GM19238 (cell line): ENCODE measurements at regions not wholly inside any gene's neighbourhood (a gene's known extent, or its start where the extent isn't known, plus 50 kb on each side); places are given as distances from the start of the nearest gene placed in this dataset.

ENCODE experiments used
- DNase-seq: peaks from one replicate; pipeline ENCODE4 v3.0.0; 2011; ENCODE audit warnings: low spot score; ENCODE audit not compliant: insufficient read length

DNA sequence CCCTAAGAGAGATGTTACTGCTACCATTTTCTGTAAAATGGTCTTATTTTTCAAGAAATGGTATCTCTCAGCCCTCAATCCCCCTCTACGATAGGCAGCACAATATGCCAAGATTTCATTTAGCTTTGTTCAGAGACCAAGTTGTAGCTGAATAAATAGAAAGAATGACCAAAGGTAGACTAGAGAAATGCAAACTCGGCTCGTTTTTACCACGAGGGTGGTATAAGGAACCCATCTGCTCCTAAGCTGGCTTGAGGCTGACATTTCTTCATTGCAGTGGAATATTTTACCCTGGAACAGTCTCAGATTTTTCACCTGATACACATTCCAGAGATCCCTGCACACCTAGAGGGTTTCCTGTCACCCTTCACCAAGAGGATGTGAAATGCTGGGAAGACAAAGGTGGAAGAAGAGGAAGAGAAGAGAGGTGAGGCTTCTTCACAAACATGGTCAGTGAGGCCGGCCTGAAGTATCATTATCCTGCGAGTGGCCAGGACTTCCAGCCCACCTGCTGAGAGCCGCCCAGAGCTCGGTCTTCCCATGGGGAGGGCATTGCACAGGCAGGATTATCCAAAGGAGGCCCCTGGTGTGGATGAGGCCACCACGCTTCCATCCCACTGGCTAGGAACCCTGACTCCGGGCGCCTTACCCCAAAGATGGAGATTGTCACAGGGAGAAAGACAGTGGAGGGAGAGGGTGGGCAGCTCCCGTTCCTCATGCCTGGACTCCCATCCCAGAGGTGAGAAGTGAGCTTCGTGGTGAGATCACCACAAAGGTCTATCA lies 57.1 kb upstream of the AFDN start:
- no peak for DNase-seq

DNA sequence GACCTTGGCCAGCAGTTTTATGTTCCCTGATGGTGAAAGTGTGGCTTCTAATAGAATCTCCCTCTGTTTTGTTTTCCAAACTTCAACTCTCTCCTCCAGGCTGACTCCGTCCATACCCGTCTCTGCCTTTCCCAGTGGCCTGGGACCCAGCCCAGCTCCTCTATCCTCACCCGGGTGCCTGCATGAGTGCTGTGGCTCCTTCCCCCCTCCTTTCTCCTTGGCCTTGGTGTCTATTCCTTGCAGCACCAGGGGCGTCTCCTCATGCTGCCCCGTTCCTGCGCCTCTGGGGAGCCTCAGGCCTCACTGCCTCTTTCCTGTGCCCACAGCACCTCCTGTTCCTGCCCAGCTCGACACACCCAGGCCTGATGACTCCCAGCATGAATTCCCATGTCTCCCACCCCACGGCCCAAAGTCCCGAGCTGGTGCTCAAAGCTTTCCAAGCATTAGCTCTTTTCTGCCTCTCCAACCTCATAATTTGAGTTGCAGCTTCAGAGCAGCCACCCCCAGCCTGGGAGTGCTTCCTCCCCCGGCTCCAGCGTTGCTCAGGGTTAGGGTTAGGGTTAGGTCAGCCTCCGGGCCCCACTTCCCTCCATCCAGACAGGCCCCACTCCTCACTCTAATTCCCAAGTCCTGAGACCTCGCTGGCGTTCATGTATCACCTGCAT lies 56.3 kb upstream of the AFDN start:
- DNase-seq: no peak

GRCh38 chr6:167774881-167775280 lies 51.8 kb upstream of the AFDN start:
- DNase-seq: no peak

- DNase-seq: no peak
These were observed 49.6 kb upstream of the AFDN start for GRCh38 chr6:167776906-167777627.
